T-helper 2 cell treated with Interferon-gamma antibody and Interleukin-4, amounts not matched to agents 5 μg/mL and 100 μg/mL, for 36 hours (primary cell): ENCODE measurements at regions not wholly inside any gene's neighbourhood (a gene's known extent, or its start where the extent isn't known, plus 50 kb on each side); places are given as distances from the start of the nearest gene placed in this dataset.

ENCODE experiments used
- DNase-seq: peaks from one replicate; pipeline ENCODE4 v3.0.0; 2021; ENCODE audit warnings: low spot score
- H3K27ac Mint-ChIP-seq: one replicate; pipeline ENCODE4 v1.8.0; 2021; ENCODE audit warnings: mild to moderate bottlenecking, mixed read lengths
- H3K27me3 Mint-ChIP-seq: one replicate; pipeline ENCODE4 v1.8.0; 2021; ENCODE audit warnings: low read depth, mixed read lengths
- H3K36me3 Mint-ChIP-seq: one replicate; pipeline ENCODE4 v1.8.0; 2021; ENCODE audit warnings: low read depth, mixed read lengths
- H3K4me1 Mint-ChIP-seq: one replicate; pipeline ENCODE4 v1.8.0; 2021; ENCODE audit warnings: low read depth, mixed read lengths
- H3K4me3 Mint-ChIP-seq: one replicate; pipeline ENCODE4 v1.8.0; 2022; ENCODE audit warnings: mild to moderate bottlenecking, moderate library complexity, mixed read lengths
- H3K9me3 Mint-ChIP-seq: one replicate; pipeline ENCODE4 v1.8.0; 2021; ENCODE audit warnings: mixed read lengths

- H3K4me1 Mint-ChIP-seq = peaks cover 17% of the 10 kb centered on the region
Observed at GRCh38 chr13:74084375-74084935, 49.7 kb downstream of the KLF12 start.

GRCh38 chr13:74082741-74083160, 51.5 kb downstream of the KLF12 start:
- Mint-ChIP-seq H3K9me3 (peaks cover 10% of the 10 kb centered on the region), H3K4me3 (no peak overlapping the region), H3K4me1 (peaks cover 13% of the 10 kb centered on the region), H3K27me3 (no peaks in the 10 kb centered on the region), H3K27ac (no peak overlapping the region), H3K36me3 (peaks cover 26% of the 10 kb centered on the region)
- DNase-seq = no peak

More at GRCh38 chr13:74084375-74084935, 49.7 kb downstream of the KLF12 start:
- peaks cover 20% of the 10 kb centered on the region for H3K36me3 Mint-ChIP-seq
- no peak overlapping the region for H3K27ac Mint-ChIP-seq
- no peak for DNase-seq
- peaks cover 10% of the 10 kb centered on the region for H3K9me3 Mint-ChIP-seq
- H3K27me3 Mint-ChIP-seq = no peaks in the 10 kb centered on the region
- no peak overlapping the region for H3K4me3 Mint-ChIP-seq

GRCh38 chr13:74080762-74081161, 53.4 kb downstream of the KLF12 start:
- peaks cover 22% of the 10 kb centered on the region for H3K36me3 Mint-ChIP-seq
- DNase-seq = no peak
- H3K27me3 Mint-ChIP-seq = no peaks in the 10 kb centered on the region
- no peak overlapping the region for H3K27ac Mint-ChIP-seq
- H3K9me3 Mint-ChIP-seq = peaks cover 10% of the 10 kb centered on the region
- peaks cover 20% of the 10 kb centered on the region for H3K4me1 Mint-ChIP-seq
- no peak overlapping the region for H3K4me3 Mint-ChIP-seq

DNA sequence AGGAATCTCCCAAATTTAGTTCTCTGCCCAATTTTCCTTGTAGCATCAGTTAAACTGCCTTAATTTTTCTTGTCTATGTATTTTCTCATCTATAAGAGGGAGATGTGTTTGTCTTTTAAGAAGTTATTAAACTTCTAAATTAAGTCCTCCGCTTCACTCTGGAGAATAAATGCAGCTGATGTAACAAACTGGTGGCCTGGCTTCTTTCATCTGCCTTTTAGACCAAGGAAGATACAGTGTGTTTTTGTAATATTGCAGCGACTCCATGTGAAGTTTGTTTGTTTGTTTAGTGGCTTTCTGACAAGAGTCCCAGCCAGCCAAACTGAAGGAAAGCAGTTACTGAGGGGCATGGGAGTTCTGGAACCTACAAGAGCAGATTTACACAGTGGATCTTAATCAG, 56.4 kb downstream of the KLF12 start:
- Mint-ChIP-seq H3K27ac (no peak overlapping the region), H3K36me3 (peaks cover 26% of the 10 kb centered on the region), H3K4me3 (no peak overlapping the region), H3K4me1 (peaks cover 24% of the 10 kb centered on the region), H3K27me3 (no peaks in the 10 kb centered on the region), H3K9me3 (peaks cover 7% of the 10 kb centered on the region)
- DNase-seq = no peak

DNA sequence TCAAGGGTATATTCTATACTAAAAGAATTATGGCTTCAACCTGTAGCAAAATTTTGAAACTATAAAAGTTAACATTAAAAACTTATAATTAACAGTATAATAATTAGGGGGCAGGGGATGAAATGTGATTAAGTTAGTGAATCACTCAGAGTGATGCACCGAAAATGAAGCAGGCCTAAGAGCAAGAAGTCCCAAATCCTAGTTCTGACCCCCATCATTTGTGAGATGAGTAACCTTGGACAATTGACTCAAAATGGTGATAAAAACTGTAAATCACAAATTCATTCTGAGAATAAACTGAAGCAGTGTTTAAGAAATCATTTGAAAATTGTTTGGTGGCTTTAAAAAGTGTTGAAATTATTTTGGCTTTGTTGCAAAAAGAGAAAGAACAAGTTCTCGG, 56.8 kb downstream of the KLF12 start:
- H3K9me3 Mint-ChIP-seq = peaks cover 3% of the 10 kb centered on the region
- no peaks in the 10 kb centered on the region for H3K27me3 Mint-ChIP-seq

DNA sequence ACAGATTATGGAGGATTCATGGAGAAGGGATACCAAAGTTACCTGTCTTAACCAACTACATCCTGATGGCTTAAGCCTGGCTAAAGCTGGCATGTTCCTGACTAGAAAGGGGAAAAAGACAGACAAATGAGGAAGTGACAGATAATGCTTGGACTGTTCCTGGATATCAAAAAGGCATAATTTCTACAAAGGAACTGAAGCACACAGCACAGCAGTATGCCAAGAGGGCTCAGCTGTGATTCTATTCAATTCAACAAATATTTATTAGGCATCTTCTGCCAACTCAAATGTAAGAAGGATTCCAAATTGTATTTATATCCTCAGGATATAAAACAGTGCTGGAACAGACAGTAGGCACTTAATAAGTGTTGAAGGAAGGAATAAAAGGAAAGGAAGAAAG, 59.5 kb downstream of the KLF12 start:
- Mint-ChIP-seq H3K4me1 (peaks cover 27% of the 10 kb centered on the region), H3K36me3 (peaks cover 18% of the 10 kb centered on the region), H3K4me3 (no peak overlapping the region), H3K27ac (no peak overlapping the region), H3K27me3 (no peaks in the 10 kb centered on the region), H3K9me3 (no peaks in the 10 kb centered on the region)
- no peak for DNase-seq

More for the DNA sequence above, 56.8 kb downstream of the KLF12 start:
- H3K27ac Mint-ChIP-seq = no peak overlapping the region
- DNase-seq = no peak
- peaks cover 24% of the 10 kb centered on the region for H3K36me3 Mint-ChIP-seq
- no peak overlapping the region for H3K4me3 Mint-ChIP-seq
- peaks cover 24% of the 10 kb centered on the region for H3K4me1 Mint-ChIP-seq

- H3K4me1 Mint-ChIP-seq = peaks cover 37% of the 10 kb centered on the region
Observed at GRCh38 chr13:74073274-74073673, 60.9 kb downstream of the KLF12 start.

DNA sequence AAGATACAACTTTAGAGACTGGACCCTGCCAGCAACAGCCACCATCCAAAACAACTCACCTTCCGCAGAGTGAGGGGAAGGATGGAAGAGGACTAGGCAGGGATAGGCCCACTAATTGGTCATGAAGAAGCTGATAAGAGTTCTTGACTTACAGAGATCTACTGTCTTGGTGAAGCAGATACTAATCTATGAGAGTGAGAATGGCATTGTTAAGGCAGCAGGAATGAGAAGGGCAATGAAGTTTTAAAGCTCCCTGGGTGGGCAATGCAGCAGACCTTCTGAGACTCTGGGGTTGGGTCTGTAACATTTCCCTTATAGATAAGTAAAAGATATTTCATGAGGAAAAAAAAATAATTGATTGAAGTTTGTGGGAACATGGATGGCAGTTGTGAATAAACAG, 63.7 kb downstream of the KLF12 start:
- Mint-ChIP-seq H3K9me3 (no peaks in the 10 kb centered on the region), H3K4me3 (peak overlapping the region; percentile 79), H3K4me1 (peaks cover 48% of the 10 kb centered on the region), H3K36me3 (peaks cover 27% of the 10 kb centered on the region), H3K27ac (peak overlapping the region; percentile 92), H3K27me3 (no peaks in the 10 kb centered on the region)
- no peak for DNase-seq

More at GRCh38 chr13:74073274-74073673, 60.9 kb downstream of the KLF12 start:
- Mint-ChIP-seq H3K27ac (no peak overlapping the region), H3K4me3 (no peak overlapping the region), H3K36me3 (peaks cover 18% of the 10 kb centered on the region), H3K9me3 (no peaks in the 10 kb centered on the region), H3K27me3 (no peaks in the 10 kb centered on the region)
- DNase-seq = no peak

DNA sequence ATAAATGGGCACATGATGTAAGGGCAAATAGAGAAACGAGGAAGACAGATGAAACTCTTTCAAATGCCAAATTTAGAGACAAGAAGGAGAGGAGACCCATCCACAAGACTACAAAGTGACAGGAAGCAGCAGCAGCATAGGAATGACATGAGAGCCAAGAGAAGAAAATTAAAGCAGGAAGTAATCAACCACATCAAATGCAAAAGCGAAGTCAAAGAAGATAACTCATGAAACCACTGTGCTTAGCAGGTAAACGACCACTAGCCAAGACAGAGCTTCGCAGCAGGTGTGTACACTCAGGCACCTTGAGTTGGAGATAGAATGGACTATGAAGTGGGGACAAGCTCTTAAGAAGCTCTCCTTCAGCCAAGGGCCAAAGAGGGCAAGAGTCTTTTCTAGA, 64.1 kb downstream of the KLF12 start:
- H3K27ac Mint-ChIP-seq = peak overlapping the region; percentile 92
- DNase-seq = peak; percentile 6
- H3K4me1 Mint-ChIP-seq = peaks cover 48% of the 10 kb centered on the region
- H3K27me3 Mint-ChIP-seq = no peaks in the 10 kb centered on the region
- H3K36me3 Mint-ChIP-seq = peaks cover 30% of the 10 kb centered on the region
- H3K4me3 Mint-ChIP-seq = peak overlapping the region; percentile 79
- no peaks in the 10 kb centered on the region for H3K9me3 Mint-ChIP-seq

- no peak for DNase-seq
Observed at GRCh38 chr13:74068471-74068870, 65.7 kb downstream of the KLF12 start.

GRCh38 chr13:74067818-74068217, 66.4 kb downstream of the KLF12 start:
- Mint-ChIP-seq H3K27me3 (no peaks in the 10 kb centered on the region), H3K27ac (no peak overlapping the region), H3K4me3 (no peak overlapping the region), H3K4me1 (peaks cover 67% of the 10 kb centered on the region), H3K36me3 (peaks cover 28% of the 10 kb centered on the region), H3K9me3 (no peaks in the 10 kb centered on the region)
- no peak for DNase-seq

More at GRCh38 chr13:74068471-74068870, 65.7 kb downstream of the KLF12 start:
- Mint-ChIP-seq H3K36me3 (peaks cover 33% of the 10 kb centered on the region), H3K27me3 (no peaks in the 10 kb centered on the region), H3K9me3 (no peaks in the 10 kb centered on the region), H3K4me3 (no peak overlapping the region), H3K27ac (no peak overlapping the region), H3K4me1 (peaks cover 60% of the 10 kb centered on the region)

- Mint-ChIP-seq H3K27me3 (no peaks in the 10 kb centered on the region), H3K4me3 (no peak overlapping the region), H3K36me3 (peaks cover 26% of the 10 kb centered on the region), H3K9me3 (no peaks in the 10 kb centered on the region), H3K4me1 (peaks cover 74% of the 10 kb centered on the region), H3K27ac (no peak overlapping the region)
- no peak for DNase-seq
Observed at GRCh38 chr13:74066937-74067336, 67.3 kb downstream of the KLF12 start.

GRCh38 chr13:74064805-74065312, 69.3 kb downstream of the KLF12 start:
- Mint-ChIP-seq H3K27me3 (no peaks in the 10 kb centered on the region), H3K27ac (no peak overlapping the region), H3K4me1 (peaks cover 78% of the 10 kb centered on the region)

GRCh38 chr13:74063533-74064100, 70.6 kb downstream of the KLF12 start:
- Mint-ChIP-seq H3K27me3 (no peaks in the 10 kb centered on the region), H3K9me3 (peaks cover 11% of the 10 kb centered on the region), H3K36me3 (peaks cover 36% of the 10 kb centered on the region), H3K4me3 (peak overlapping the region; percentile 81), H3K27ac (peak overlapping the region; percentile 87), H3K4me1 (peaks cover 73% of the 10 kb centered on the region)
- DNase-seq = no peak

More at GRCh38 chr13:74064805-74065312, 69.3 kb downstream of the KLF12 start:
- Mint-ChIP-seq H3K9me3 (peaks cover 6% of the 10 kb centered on the region), H3K4me3 (no peak overlapping the region), H3K36me3 (peaks cover 33% of the 10 kb centered on the region)
- DNase-seq = no peak
